ENCODE measurements at regions not wholly inside any gene's neighbourhood (a gene's known extent, or its start where the extent isn't known, plus 50 kb on each side); places are given as distances from the start of the nearest gene placed in this dataset.

DNA sequence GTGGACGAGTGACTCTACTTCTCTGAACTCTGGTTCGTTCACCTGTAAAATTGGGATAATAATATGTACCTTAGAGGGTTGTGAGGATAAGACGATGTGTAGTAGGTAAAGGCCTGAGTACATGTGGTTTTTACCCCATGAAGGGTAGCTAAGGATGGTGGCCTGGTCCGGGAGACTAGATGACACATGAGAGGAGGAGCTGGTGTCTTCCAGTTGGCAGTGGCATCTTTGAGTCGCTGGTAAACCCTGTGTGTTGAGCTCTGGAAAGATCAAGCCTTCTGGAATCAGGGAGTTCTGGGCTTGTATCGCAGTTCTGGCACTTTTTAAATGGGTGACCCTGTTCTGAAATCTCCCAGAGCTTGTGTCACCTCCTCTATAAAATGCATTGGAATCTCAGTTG is 166.4 kb upstream of the ZNF618 start:
- H2AFZ ChIP-seq (ENCODE audit: control insufficient read depth, low read length) = no peak overlapping the region
- H3K4me1 ChIP-seq (ENCODE audit: control insufficient read depth, extremely low read depth, insufficient read depth, low read length) = no peaks in the 10 kb centered on the region
- no peak overlapping the region for H3K4me3 ChIP-seq (ENCODE audit: control insufficient read depth in 2 of 3, extremely low read depth in 1 of 3, insufficient read depth in 2 of 3, low read depth in 1 of 3, low read length in 3 of 3)
- H3K27ac ChIP-seq (ENCODE audit: control insufficient read depth, insufficient read depth, low read length) = no peak overlapping the region
- no peak overlapping the region for H3K4me2 ChIP-seq (ENCODE audit: control insufficient read depth, extremely low read depth, insufficient read depth, low read depth, low read length)
- H3K9ac ChIP-seq (ENCODE audit: control insufficient read depth, extremely low read depth, insufficient read depth, low read length) = no peak overlapping the region
- FAIRE-seq = no peak
- dilution Hi-C loops (cut with MboI; ENCODE audit: extremely low pct_ligation_motif_present, low sequenced_read_pairs) = no loop called here
- H3K9me1 ChIP-seq (ENCODE audit: control insufficient read depth, extremely low read depth, insufficient read depth, low read length) = no peaks in the 10 kb centered on the region
- DNase-seq (ENCODE audit: low read depth, low spot score) = no peak
- H3K79me2 ChIP-seq (ENCODE audit: control insufficient read depth, insufficient read depth, low read length) = no peaks in the 10 kb centered on the region
- no peaks in the 10 kb centered on the region for H3K27me3 ChIP-seq (ENCODE audit: control insufficient read depth, extremely low read depth, insufficient read depth, low read length)
- no peaks in the 10 kb centered on the region for H4K20me1 ChIP-seq (ENCODE audit: control insufficient read depth, extremely low read depth, insufficient read depth, low read length)
- H3K36me3 ChIP-seq (ENCODE audit: control insufficient read depth in 2 of 2, extremely low read depth in 1 of 2, insufficient read depth in 2 of 2, low read length in 2 of 2) = no peaks in the 10 kb centered on the region
- TF ChIP-seq EZH2 (IDR thresholded peaks at IDR 0.05; ENCODE audit: low read length) = no peak
- TF ChIP-seq CTCF (optimal IDR thresholded peaks at IDR 0.05 in 1 of 3, IDR thresholded peaks at IDR 0.05 in 1 of 3, conservative IDR thresholded peaks at IDR 0.05 in 1 of 3; ENCODE audit: extremely low read depth in 1 of 3, insufficient read depth in 2 of 3, low read length in 3 of 3) = no peak
- H3K9me3 ChIP-seq (ENCODE audit: control insufficient read depth, low read depth, low read length) = peaks cover 3% of the 10 kb centered on the region

DNA sequence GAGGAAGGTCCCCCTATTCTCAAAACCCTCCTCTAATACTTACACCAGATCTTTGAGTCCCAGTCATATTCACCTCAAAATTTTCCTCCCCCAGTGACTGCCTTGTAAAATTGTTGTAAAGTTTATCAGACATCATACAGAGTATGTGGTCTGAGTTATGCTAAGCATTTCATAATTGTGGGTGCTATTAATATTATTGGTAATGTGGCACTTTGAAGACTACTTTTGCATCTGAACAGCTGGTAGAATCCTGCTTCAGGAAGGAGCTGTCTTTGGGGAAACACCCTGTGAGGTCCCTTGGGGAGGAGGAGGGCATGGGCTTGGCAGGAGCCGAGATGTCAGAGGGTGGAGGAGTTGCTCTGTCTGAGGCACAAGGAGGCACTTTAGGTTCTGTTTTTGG is 164.9 kb upstream of the ZNF618 start:
- no peak overlapping the region for H3K4me2 ChIP-seq (ENCODE audit: control insufficient read depth, extremely low read depth, insufficient read depth, low read depth, low read length)
- dilution Hi-C loops (cut with MboI; ENCODE audit: extremely low pct_ligation_motif_present, low sequenced_read_pairs) = no loop called here
- H3K27ac ChIP-seq (ENCODE audit: control insufficient read depth, insufficient read depth, low read length) = no peak overlapping the region
- H3K4me1 ChIP-seq (ENCODE audit: control insufficient read depth, extremely low read depth, insufficient read depth, low read length) = no peaks in the 10 kb centered on the region
- no peaks in the 10 kb centered on the region for H3K36me3 ChIP-seq (ENCODE audit: control insufficient read depth in 2 of 2, extremely low read depth in 1 of 2, insufficient read depth in 2 of 2, low read length in 2 of 2)
- FAIRE-seq (no peak), DNase-seq (ENCODE audit: low read depth, low spot score) (no peak)
- peaks cover 5% of the 10 kb centered on the region for H3K9me3 ChIP-seq (ENCODE audit: control insufficient read depth, low read depth, low read length)
- H2AFZ ChIP-seq (ENCODE audit: control insufficient read depth, low read length) = no peak overlapping the region
- H3K27me3 ChIP-seq (ENCODE audit: control insufficient read depth, extremely low read depth, insufficient read depth, low read length) = no peaks in the 10 kb centered on the region
- no peaks in the 10 kb centered on the region for H4K20me1 ChIP-seq (ENCODE audit: control insufficient read depth, extremely low read depth, insufficient read depth, low read length)
- TF ChIP-seq EZH2 (IDR thresholded peaks at IDR 0.05; ENCODE audit: low read length) = no peak
- TF ChIP-seq CTCF (optimal IDR thresholded peaks at IDR 0.05 in 1 of 3, IDR thresholded peaks at IDR 0.05 in 1 of 3, conservative IDR thresholded peaks at IDR 0.05 in 1 of 3; ENCODE audit: extremely low read depth in 1 of 3, insufficient read depth in 2 of 3, low read length in 3 of 3) = no peak
- no peak overlapping the region for H3K4me3 ChIP-seq (ENCODE audit: control insufficient read depth in 2 of 3, extremely low read depth in 1 of 3, insufficient read depth in 2 of 3, low read depth in 1 of 3, low read length in 3 of 3)
- H3K79me2 ChIP-seq (ENCODE audit: control insufficient read depth, insufficient read depth, low read length) = no peaks in the 10 kb centered on the region
- H3K9me1 ChIP-seq (ENCODE audit: control insufficient read depth, extremely low read depth, insufficient read depth, low read length) = no peaks in the 10 kb centered on the region
- H3K9ac ChIP-seq (ENCODE audit: control insufficient read depth, extremely low read depth, insufficient read depth, low read length) = no peak overlapping the region

Measured in keratinocyte (primary cell).